ENCODE measurements at regions not wholly inside any gene's neighbourhood (a gene's known extent, or its start where the extent isn't known, plus 50 kb on each side); places are given as distances from the start of the nearest gene placed in this dataset.
"Not testable (repeated sequence)": the region's sequence is repeated elsewhere in the genome, so short reads cannot be mapped to it uniquely, and the experiment has no call there.

GRCh38 chr19:32039440-32039839, 306.0 kb upstream of the ZNF507 start:
- no peak for DNase-seq
- in situ Hi-C loops (cut with HindIII; ENCODE audit: low pct_ligation_motif_present, low pct_unique_long_range_greater_than_20kb, low sequenced_read_pairs): no loop called here

GRCh38 chr19:32040236-32040635, 305.2 kb upstream of the ZNF507 start:
- in situ Hi-C loops (cut with HindIII; ENCODE audit: low pct_ligation_motif_present, low pct_unique_long_range_greater_than_20kb, low sequenced_read_pairs): no loop called here
- no peak for DNase-seq

DNA sequence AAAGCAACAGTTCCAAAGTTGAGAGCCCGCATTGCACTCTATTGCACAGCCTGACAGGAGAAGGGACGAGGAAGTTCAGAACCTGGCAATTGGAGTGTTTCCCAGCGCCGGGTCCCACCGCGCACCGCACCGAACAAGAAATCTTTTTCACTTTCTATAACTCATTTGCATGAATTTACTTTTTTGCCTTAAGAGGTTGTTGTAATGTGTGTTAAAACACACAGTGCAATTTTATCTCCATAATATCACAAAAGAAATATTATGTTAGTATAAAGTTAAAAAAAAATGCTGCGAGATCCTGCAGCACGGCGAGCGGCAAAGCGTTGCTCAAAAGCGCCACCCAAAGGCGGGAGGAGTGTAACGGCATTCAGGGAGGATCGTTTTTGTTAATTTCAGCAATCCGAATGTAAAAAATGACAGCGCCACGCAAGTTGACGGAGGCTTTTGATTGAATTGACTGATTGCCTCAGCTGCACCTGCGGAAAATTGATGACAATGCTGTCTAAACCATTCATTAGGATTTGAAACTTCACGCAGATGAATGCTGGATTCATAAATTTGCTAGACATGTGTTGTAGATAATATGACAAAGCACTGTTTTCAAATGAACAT, 303.6 kb upstream of the ZNF507 start:
- DNase-seq: peak; percentile 18
- in situ Hi-C loops (cut with HindIII; ENCODE audit: low pct_ligation_motif_present, low pct_unique_long_range_greater_than_20kb, low sequenced_read_pairs): no loop called here

GRCh38 chr19:32047788-32048187, 297.6 kb upstream of the ZNF507 start:
- in situ Hi-C loops (cut with HindIII; ENCODE audit: low pct_ligation_motif_present, low pct_unique_long_range_greater_than_20kb, low sequenced_read_pairs): no loop called here

DNA sequence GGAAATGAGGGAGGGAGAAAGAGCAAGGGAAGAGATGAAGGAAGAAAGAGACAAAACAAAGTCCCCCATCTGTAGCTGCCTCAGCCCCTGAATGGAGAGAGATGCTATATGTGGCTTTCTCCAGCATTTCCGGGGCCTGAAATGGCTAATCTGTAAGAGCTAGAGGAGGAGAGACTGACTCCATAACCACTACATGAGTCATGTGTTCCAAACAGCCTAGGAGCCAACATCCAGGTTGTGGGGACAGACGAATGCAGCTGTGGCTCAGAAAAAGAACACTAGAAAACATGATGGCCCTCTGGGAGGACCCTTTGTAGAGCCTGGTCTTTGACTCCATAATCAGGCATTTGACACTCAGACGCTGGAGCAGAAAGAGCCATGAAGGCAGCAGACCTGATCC, 292.0 kb upstream of the ZNF507 start:
- DNase-seq: no peak
- in situ Hi-C loops (cut with HindIII; ENCODE audit: low pct_ligation_motif_present, low pct_unique_long_range_greater_than_20kb, low sequenced_read_pairs): no loop called here

More at GRCh38 chr19:32047788-32048187, 297.6 kb upstream of the ZNF507 start:
- no peak for DNase-seq

GRCh38 chr19:32053861-32054260, 291.5 kb upstream of the ZNF507 start:
- no peak for DNase-seq

DNA sequence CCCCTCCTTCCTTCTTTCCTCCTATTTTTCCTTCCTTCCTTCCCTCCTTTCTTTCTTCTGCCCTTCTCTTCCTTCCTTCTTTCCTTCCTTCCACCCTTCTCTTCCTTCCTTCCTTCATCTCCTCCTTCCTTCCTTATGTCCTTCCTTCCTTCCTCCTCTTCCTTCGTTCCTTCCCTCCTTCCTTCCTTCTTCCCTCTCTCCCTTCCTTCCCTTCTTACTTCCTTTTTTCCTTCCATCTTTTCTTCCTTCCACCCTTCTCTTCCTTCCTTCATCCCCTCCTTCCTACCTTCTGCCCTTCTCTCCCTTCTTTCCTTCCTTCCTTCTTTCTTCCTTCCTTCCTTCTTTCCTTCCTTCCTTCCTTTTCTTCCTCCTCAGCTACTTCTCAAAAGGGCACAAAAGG, 287.3 kb upstream of the ZNF507 start:
- no peak for DNase-seq
- in situ Hi-C loops (cut with HindIII; ENCODE audit: low pct_ligation_motif_present, low pct_unique_long_range_greater_than_20kb, low sequenced_read_pairs): no loop called here

More at GRCh38 chr19:32053861-32054260, 291.5 kb upstream of the ZNF507 start:
- in situ Hi-C loops (cut with HindIII; ENCODE audit: low pct_ligation_motif_present, low pct_unique_long_range_greater_than_20kb, low sequenced_read_pairs): no loop called here

DNA sequence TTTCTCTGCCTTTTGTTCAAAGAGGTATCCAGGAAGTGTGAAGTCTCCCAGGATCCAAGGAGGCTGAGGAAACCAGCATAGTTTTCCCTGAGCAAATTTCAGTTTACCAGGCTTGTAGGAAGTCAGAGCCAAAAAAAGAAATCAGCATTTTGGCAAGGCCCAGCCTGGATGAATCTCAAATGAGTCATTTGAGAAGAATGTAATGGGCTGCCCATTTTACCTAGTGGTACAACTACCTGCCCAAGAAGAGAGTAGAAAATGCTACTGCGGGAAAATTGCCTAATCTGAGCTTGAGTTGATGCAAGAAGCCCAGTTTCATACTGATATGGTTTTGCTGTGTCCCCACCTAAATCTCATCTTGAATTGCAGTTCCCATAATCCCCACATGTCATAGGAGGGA, 284.1 kb upstream of the ZNF507 start:
- in situ Hi-C loops (cut with HindIII; ENCODE audit: low pct_ligation_motif_present, low pct_unique_long_range_greater_than_20kb, low sequenced_read_pairs): no loop called here
- DNase-seq: no peak

DNA sequence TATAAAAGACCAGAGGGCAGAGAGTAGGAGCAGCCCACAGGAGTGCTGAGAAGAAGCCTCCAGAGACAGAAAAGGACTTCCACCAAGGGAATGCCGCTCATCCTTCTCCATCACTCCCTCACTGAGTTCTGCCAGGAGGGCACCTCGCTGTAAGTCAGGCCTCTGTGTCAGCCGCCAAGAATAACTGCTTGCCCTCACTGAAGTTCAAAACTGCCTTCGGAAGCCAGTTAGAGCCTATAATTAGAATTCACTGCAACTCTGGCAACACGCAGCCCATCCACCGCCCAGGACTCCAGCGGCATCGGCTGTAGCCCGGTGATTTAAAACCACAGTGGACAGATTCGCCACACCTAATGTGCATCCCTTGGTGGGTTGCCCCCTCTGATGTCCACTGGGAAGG, 281.8 kb upstream of the ZNF507 start:
- in situ Hi-C loops (cut with HindIII; ENCODE audit: low pct_ligation_motif_present, low pct_unique_long_range_greater_than_20kb, low sequenced_read_pairs): no loop called here
- DNase-seq: no peak

- DNase-seq: no peak
- in situ Hi-C loops (cut with HindIII; ENCODE audit: low pct_ligation_motif_present, low pct_unique_long_range_greater_than_20kb, low sequenced_read_pairs): no loop called here
These were observed 279.4 kb upstream of the ZNF507 start for GRCh38 chr19:32066056-32066455.

DNA sequence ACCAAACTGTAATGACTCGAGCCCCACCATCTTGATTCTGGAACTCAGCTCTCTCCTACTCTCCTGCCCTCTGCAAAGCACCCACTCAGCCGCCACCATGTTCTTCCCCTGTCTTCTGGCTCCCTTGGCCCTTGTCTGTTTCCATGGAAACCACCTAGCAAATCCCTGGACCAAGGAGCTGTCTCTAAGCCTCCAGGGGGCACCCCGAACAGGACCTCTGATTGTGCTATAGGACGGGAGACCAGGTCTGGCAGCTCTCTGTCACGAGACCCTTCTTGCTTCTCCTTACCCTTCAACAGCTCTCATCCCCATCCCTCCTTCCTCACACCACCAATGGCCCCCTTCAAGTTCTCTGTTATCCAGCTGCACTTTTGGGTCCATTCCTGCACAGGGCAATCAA, 277.7 kb upstream of the ZNF507 start:
- in situ Hi-C loops (cut with HindIII; ENCODE audit: low pct_ligation_motif_present, low pct_unique_long_range_greater_than_20kb, low sequenced_read_pairs): no loop called here
- no peak for DNase-seq

DNA sequence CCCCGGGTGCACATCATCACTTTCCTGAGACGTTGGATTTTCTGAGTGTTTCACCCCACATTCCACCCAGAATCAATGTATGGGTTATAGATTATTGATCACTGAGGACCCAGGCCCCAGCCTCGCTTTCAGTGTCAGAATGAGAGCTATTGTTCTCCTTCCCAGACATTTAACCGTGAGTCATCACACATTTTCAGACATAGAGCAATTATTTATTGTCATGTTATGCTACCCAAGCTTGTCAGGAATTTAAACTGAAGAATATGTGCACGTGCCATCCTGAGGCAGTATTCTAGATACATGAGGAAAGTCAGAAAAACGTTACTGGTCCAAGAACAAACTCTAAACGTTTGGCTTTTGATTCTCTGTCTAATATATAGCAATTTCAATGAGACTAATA, 276.6 kb upstream of the ZNF507 start:
- DNase-seq: no peak
- in situ Hi-C loops (cut with HindIII; ENCODE audit: low pct_ligation_motif_present, low pct_unique_long_range_greater_than_20kb, low sequenced_read_pairs): no loop called here

- in situ Hi-C loops (cut with HindIII; ENCODE audit: low pct_ligation_motif_present, low pct_unique_long_range_greater_than_20kb, low sequenced_read_pairs): no loop called here
- no peak for DNase-seq
These were observed 275.3 kb upstream of the ZNF507 start for GRCh38 chr19:32070101-32070500.

GRCh38 chr19:32082028-32082427, 263.4 kb upstream of the ZNF507 start:
- no peak for DNase-seq
- in situ Hi-C loops (cut with HindIII; ENCODE audit: low pct_ligation_motif_present, low pct_unique_long_range_greater_than_20kb, low sequenced_read_pairs): no loop called here

DNA sequence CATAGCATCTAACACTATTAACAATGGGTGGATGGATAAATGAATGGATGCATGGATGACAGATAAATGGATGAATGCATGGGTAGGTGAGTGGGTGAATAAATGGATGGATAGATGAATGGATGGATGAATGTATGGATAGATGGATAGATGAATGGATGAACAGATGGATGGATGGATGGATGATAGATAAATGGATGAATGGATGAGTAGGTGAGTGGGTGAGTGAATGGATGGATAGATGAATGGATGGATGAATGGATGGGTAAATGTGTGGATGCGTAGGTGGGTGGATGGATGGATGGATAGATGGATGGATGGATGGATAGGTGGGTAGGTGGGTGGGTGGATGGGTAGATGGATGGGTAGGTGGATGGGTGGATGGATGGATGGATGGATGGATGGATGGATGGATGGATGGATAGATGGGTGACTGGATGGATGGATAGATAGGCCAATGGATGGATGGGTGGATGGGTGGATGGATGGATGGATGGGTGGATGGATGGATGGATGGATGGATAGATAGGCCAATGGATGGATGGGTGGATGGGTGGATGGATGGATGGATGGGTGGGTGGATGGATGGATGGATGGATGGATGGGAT, 260.6 kb upstream of the ZNF507 start:
- in situ Hi-C loops (cut with HindIII; ENCODE audit: low pct_ligation_motif_present, low pct_unique_long_range_greater_than_20kb, low sequenced_read_pairs); DNase-seq: not testable (repeated sequence)

DNA sequence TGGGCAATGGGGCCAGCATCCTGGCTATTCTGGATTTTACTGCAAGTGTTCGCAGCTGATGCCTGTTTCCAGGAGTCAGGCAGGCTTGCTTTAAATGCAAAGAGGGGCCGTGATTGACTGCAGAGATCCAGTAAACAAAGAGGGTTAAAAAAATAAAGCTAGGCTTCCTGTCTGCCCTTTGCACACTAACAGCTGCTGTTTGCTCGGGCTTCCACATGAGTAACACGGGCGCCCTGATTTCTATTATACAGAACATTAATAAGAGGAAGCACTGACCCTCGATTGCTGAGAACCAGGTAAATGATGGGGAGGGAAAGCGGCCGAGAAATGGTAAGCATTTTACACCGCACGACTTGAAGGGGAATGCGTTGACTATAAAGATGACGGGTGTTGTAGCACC, 254.2 kb upstream of the ZNF507 start:
- in situ Hi-C loops (cut with HindIII; ENCODE audit: low pct_ligation_motif_present, low pct_unique_long_range_greater_than_20kb, low sequenced_read_pairs): no loop called here
- DNase-seq: no peak

GRCh38 chr19:32097011-32097410, 248.4 kb upstream of the ZNF507 start:
- DNase-seq: no peak
- in situ Hi-C loops (cut with HindIII; ENCODE audit: low pct_ligation_motif_present, low pct_unique_long_range_greater_than_20kb, low sequenced_read_pairs): no loop called here

DNA sequence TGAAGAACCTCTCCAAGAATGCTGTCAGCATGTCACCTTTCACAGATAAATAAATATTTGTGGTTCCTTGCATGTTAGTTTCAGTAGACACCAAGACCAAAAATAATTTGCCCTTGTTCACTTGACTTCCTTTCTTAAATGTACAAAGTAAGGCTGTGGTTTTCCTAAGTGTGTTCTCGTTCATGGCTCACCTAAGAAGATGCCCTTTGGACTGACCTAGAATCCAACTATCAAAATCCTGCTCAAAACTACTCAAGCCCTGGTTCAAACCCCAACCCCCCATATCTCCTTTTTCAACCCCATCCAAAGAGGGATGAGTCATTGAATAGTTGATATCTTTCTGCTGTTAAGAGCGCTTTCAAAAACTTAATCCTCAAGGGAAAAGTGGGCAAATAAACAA, 247.8 kb upstream of the ZNF507 start:
- no peak for DNase-seq
- in situ Hi-C loops (cut with HindIII; ENCODE audit: low pct_ligation_motif_present, low pct_unique_long_range_greater_than_20kb, low sequenced_read_pairs): no loop called here

- in situ Hi-C loops (cut with HindIII; ENCODE audit: low pct_ligation_motif_present, low pct_unique_long_range_greater_than_20kb, low sequenced_read_pairs): no loop called here
- no peak for DNase-seq
These were observed 246.4 kb upstream of the ZNF507 start for GRCh38 chr19:32098968-32099367.

DNA sequence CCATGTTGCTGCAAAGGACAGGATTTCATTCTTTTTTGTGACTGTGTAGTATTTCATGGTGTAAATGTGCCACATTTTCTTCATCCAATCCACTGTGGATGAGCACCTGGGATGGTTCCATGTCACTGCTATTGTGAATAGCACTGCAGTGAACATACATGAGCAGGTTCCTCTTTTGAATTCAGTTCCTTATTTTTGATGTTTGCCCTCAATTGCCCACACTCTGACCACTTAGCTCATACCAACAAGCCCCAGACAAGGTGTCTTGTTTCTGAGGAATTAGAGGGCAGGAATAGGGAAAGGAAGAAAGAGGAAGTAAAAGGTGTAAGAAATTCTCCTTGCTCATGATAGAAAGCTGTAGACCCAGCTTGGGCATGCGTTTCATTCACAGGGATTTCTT, 244.2 kb upstream of the ZNF507 start:
- in situ Hi-C loops (cut with HindIII; ENCODE audit: low pct_ligation_motif_present, low pct_unique_long_range_greater_than_20kb, low sequenced_read_pairs): no loop called here
- no peak for DNase-seq

DNA sequence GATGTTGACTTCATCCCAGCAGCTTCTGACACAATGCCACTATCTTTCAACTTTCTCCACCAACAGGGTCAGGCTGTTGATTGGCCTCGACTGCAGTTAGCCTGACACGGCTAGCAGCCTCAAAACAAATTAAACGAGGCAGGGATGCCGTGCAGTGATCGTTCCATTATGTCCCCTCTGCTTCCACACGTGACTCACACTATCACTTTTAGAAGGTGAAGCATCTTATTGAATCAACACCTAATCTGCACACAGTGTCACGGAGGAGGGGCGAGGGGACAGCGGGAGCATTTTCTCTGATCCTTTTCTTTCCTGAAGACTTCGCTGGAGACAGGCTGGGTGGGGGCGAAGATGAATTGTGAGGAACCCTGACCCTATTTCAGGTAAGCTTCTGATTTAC, 241.9 kb upstream of the ZNF507 start:
- in situ Hi-C loops (cut with HindIII; ENCODE audit: low pct_ligation_motif_present, low pct_unique_long_range_greater_than_20kb, low sequenced_read_pairs): no loop called here
- no peak for DNase-seq
